HCT116 (cell line): ENCODE measurements at regions not wholly inside any gene's neighbourhood (a gene's known extent, or its start where the extent isn't known, plus 50 kb on each side); places are given as distances from the start of the nearest gene placed in this dataset.

ENCODE experiments used
- ATAC-seq: fragments of 200-7000 bp; cut with Tn5 transposase; 2 replicates; pipeline ENCODE4 v1.9.1; 2020; ENCODE audit warnings: mild to moderate bottlenecking, moderate library complexity
- BruUV-seq: library from RNA; stranded (reverse); fragments of 400-500 nt; replicated peaks from 2 replicates; lab custom pipeline; 2021; lab: Mats Ljungman, UMichigan
- CTCF ChIA-PET: fragments of 300-600 bp; sonication (Branson Sonifier 250); formaldehyde crosslinking; loops from one replicate; lab custom pipeline; 2021; ENCODE audit warnings: antibody characterized with exemption; lab: Charles Lee
- POLR2A ChIA-PET: fragments of 300-600, 350-600 bp; sonication (Branson Sonifier 250); formaldehyde crosslinking; loops from one replicate; lab custom pipeline; 2021; ENCODE audit warnings: antibody characterized with exemption; lab: Charles Lee
- RAD21 ChIA-PET, 2 experiments: fragments of 300-600 bp; sonication (Branson Sonifier 250); formaldehyde crosslinking; loops; one replicate each; lab custom pipeline; 2023; ENCODE audit warnings: low total read pairs in 2 of 2; ENCODE audit not compliant: uncharacterized antibody in 2 of 2, unreplicated experiment in 2 of 2, low non-redundant PET in 1 of 2; lab: Charles Lee
- DNase-seq: peaks from one replicate; pipeline ENCODE4 v3.0.0-alpha.2; 2010; ENCODE audit warnings: low read depth, low spot score
- H2AFZ ChIP-seq: fragments of 200-600 bp; shearing (Covaris generic), sonication (generic); 2 replicates; pipeline ENCODE4 v1.6.1; 2017; ENCODE audit warnings: low read depth, mixed run types, mixed read lengths, antibody characterized with exemption, low read length; ENCODE audit not compliant: poor library complexity, severe bottlenecking
- H3K27ac ChIP-seq: 2 replicates; pipeline ENCODE4 v1.5.1; 2012; ENCODE audit warnings: low read depth, low read length
- H3K27me3 ChIP-seq: fragments of 200-600 bp; sonication (generic); 2 replicates; pipeline ENCODE4 v1.6.1; 2016; ENCODE audit warnings: mixed run types, low read length, mixed read lengths; ENCODE audit not compliant: insufficient read depth
- H3K36me3 ChIP-seq, 2 experiments: fragments of 200-500 bp in 1 of 2; fragments of 200-600 bp in 1 of 2; sonication (Bioruptor generic) in 1 of 2; sonication (generic) in 1 of 2; 2 replicates each; pipeline versions ENCODE4 v1.5.1 to v1.6.1; 2014 to 2016; ENCODE audit warnings: low read length in 2 of 2, inconsistent platforms in 1 of 2, mixed read lengths in 1 of 2, mixed run types in 1 of 2; ENCODE audit not compliant: insufficient read depth in 2 of 2, control insufficient read depth in 1 of 2
- H3K4me1 ChIP-seq, 2 experiments: fragments of 200-600 bp in 1 of 2; sonication (generic) in 1 of 2; 2 replicates each; pipeline versions ENCODE4 v1.5.1 to v1.6.1; 2012 to 2017; ENCODE audit warnings: low read length in 2 of 2, inconsistent platforms in 1 of 2, mild to moderate bottlenecking in 1 of 2, mixed read lengths in 1 of 2, mixed run types in 1 of 2, moderate library complexity in 1 of 2; ENCODE audit not compliant: insufficient read depth in 2 of 2, control insufficient read depth in 1 of 2
- H3K4me2 ChIP-seq: fragments of 200-600 bp; sonication (generic); 2 replicates; pipeline ENCODE4 v1.6.1; 2017; ENCODE audit warnings: mixed run types, low read length, mixed read lengths
- H3K4me3 ChIP-seq, 2 experiments: fragments of 200-600 bp in 1 of 2; sonication (generic) in 1 of 2; replicated peaks in 1 of 2; 2 replicates each; pipeline ENCODE4 v1.5.1; 2011 to 2016; ENCODE audit warnings: low read length in 2 of 2, control low read depth in 1 of 2, low read depth in 1 of 2, mild to moderate bottlenecking in 1 of 2, mixed read lengths in 1 of 2, mixed run types in 1 of 2
- H3K79me2 ChIP-seq: fragments of 200-600 bp; sonication (generic); 2 replicates; pipeline ENCODE4 v1.6.1; 2017; ENCODE audit warnings: mild to moderate bottlenecking, mixed run types, low read length, moderate library complexity, mixed read lengths; ENCODE audit not compliant: insufficient read depth
- H3K9ac ChIP-seq: fragments of 200-600 bp; sonication (generic); 2 replicates; pipeline ENCODE4 v1.6.1; 2016; ENCODE audit warnings: low read length, mixed read lengths
- H3K9me2 ChIP-seq: fragments of 200-600 bp; sonication (generic), shearing (Covaris generic); 2 replicates; pipeline ENCODE4 v1.6.1; 2017; ENCODE audit warnings: mixed run types, mild to moderate bottlenecking, moderate library complexity; ENCODE audit not compliant: insufficient read depth
- H3K9me3 ChIP-seq, 2 experiments: fragments of 200-500 bp in 1 of 2; fragments of 200-600 bp in 1 of 2; sonication (Bioruptor generic) in 1 of 2; sonication (generic) in 1 of 2; 2 replicates each; pipeline ENCODE4 v1.6.1; 2014 to 2017; ENCODE audit warnings: low read length in 2 of 2, mixed read lengths in 2 of 2, inconsistent platforms in 1 of 2, low read depth in 1 of 2, mild to moderate bottlenecking in 1 of 2, mixed run types in 1 of 2, moderate library complexity in 1 of 2; ENCODE audit not compliant: control insufficient read depth in 1 of 2, insufficient read depth in 1 of 2
- H4K20me1 ChIP-seq: fragments of 200-600 bp; sonication (generic), shearing (Covaris generic); 2 replicates; pipeline ENCODE4 v1.6.1; 2017; ENCODE audit warnings: mixed run types, mild to moderate bottlenecking, moderate library complexity; ENCODE audit not compliant: insufficient read depth
- CEBPB ChIP-seq: IDR thresholded peaks from 2 replicates; pipeline ENCODE4 v1.6.1; 2012; ENCODE audit warnings: low read depth
- CTCF ChIP-seq, 3 experiments: fragments of 200-600 bp in 1 of 3; sonication (generic) in 1 of 3; IDR thresholded peaks in 2 of 3; conservative IDR thresholded peaks in 1 of 3; 2 replicates each; pipeline ENCODE4 v1.5.1; 2012 to 2017; ENCODE audit warnings: low read depth in 2 of 3, low read length in 2 of 3, antibody characterized with exemption in 1 of 3, borderline replicate concordance in 1 of 3, control low read depth in 1 of 3, mild to moderate bottlenecking in 1 of 3, mixed read lengths in 1 of 3, mixed run types in 1 of 3, moderate library complexity in 1 of 3; ENCODE audit not compliant: insufficient read depth in 1 of 3
- EZH2 ChIP-seq: fragments of 200-600 bp; sonication (generic); IDR thresholded peaks from 2 replicates; pipeline ENCODE4 v1.6.1; 2017; ENCODE audit warnings: antibody characterized with exemption, mixed run types
- FOSL1 ChIP-seq: IDR thresholded peaks from 2 replicates; pipeline ENCODE4 v1.6.1; 2012; ENCODE audit warnings: low read depth
- JUND ChIP-seq: IDR thresholded peaks from 2 replicates; pipeline ENCODE4 v1.6.1; 2012
- MAX ChIP-seq: IDR thresholded peaks from 2 replicates; pipeline ENCODE4 v1.6.1; 2012
- POLR2A ChIP-seq: IDR thresholded peaks from 2 replicates; pipeline ENCODE4 v1.7.0; 2011; ENCODE audit warnings: borderline replicate concordance; ENCODE audit not compliant: insufficient read depth, insufficient read length; ENCODE audit errors: extremely low read depth
- RAD21 ChIP-seq: IDR thresholded peaks from 2 replicates; pipeline ENCODE4 v1.6.1; 2012; ENCODE audit warnings: low read depth, mild to moderate bottlenecking
- REST ChIP-seq: IDR thresholded peaks from 2 replicates; pipeline ENCODE4 v1.6.1; 2012; ENCODE audit warnings: low read depth
- SP1 ChIP-seq: IDR thresholded peaks from 2 replicates; pipeline ENCODE4 v1.6.1; 2012; ENCODE audit warnings: low read depth
- SRF ChIP-seq: IDR thresholded peaks from 2 replicates; pipeline ENCODE4 v1.6.1; 2012; ENCODE audit warnings: low read depth
- ZBTB33 ChIP-seq: IDR thresholded peaks from 2 replicates; pipeline ENCODE4 v1.6.1; 2011; ENCODE audit warnings: mild to moderate bottlenecking, low read length, moderate library complexity; ENCODE audit not compliant: insufficient replicate concordance; ENCODE audit errors: extremely low read depth
- ZNF274 ChIP-seq: fragments of 200-500 bp; sonication (Bioruptor generic); IDR thresholded peaks from 2 replicates; pipeline ENCODE4 v1.6.1; 2014; ENCODE audit warnings: mild to moderate bottlenecking, low read depth, low read length, inconsistent platforms
- intact Hi-C: fragments of 100-400 bp; cut with micrococcal nuclease; formaldehyde crosslinking; loops from 2 replicates; pipeline ENCODE4 v1.10.0; 2022
- TF ChIP-seq, protein P1 (sequence below): IDR thresholded peaks from 2 replicates; pipeline ENCODE4 v1.6.1; 2012

- TF ChIP-seq EZH2 (no peak), FOSL1 (no peak), CEBPB (no peak), JUND (no peak), SP1 (no peak), ZNF274 (no peak), RAD21 (no peak), POLR2A (no peak), CTCF (IDR thresholded peaks at IDR 0.05 in 2 of 3, conservative IDR thresholded peaks at IDR 0.05 in 1 of 3; ENCODE audit: borderline replicate concordance in 1 of 3, insufficient read depth in 1 of 3, low read depth in 2 of 3, low read length in 2 of 3) (no peak), MAX (no peak), ZBTB33 (no peak), REST (no peak), SRF (no peak)
- TF ChIP-seq, protein P1, sequence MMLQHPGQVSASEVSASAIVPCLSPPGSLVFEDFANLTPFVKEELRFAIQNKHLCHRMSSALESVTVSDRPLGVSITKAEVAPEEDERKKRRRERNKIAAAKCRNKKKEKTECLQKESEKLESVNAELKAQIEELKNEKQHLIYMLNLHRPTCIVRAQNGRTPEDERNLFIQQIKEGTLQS = no peak
- TF ChIP-seq, all 23 proteins: peak for 0
- intact Hi-C loops = no loop called here
Observed at GRCh38 chr6:139812939-139813338, 438.5 kb upstream of the CITED2 start.

More at GRCh38 chr6:139812939-139813338, 438.5 kb upstream of the CITED2 start:
- no TSS peak for BruUV-seq
- H3K4me3 ChIP-seq = no peak overlapping the region
- H3K36me3 ChIP-seq = no peaks in the 10 kb centered on the region
- RAD21 ChIA-PET = no interaction called here
- POLR2A ChIA-PET = no interaction called here
- no peaks in the 10 kb centered on the region for H3K27me3 ChIP-seq
- H3K9me3 ChIP-seq = no peaks in the 10 kb centered on the region
- no peaks in the 10 kb centered on the region for H3K79me2 ChIP-seq
- CTCF ChIA-PET = no interaction called here
- H4K20me1 ChIP-seq = no peaks in the 10 kb centered on the region
- H3K9ac ChIP-seq = no peak overlapping the region
- no peaks in the 10 kb centered on the region for H3K4me1 ChIP-seq
- H2AFZ ChIP-seq = no peak overlapping the region
- DNase-seq (no peak), ATAC-seq (no peak)
- no peak overlapping the region for H3K27ac ChIP-seq
- no peak overlapping the region for H3K4me2 ChIP-seq
- no peaks in the 10 kb centered on the region for H3K9me2 ChIP-seq
